ENCODE measurements at regions not wholly inside any gene's neighbourhood (a gene's known extent, or its start where the extent isn't known, plus 50 kb on each side); places are given as distances from the start of the nearest gene placed in this dataset.

- Histone ChIP-seq H3K4me3 (no peak overlapping the region), H3K36me3 (ENCODE audit: insufficient read depth, low read length) (no peaks in the 10 kb centered on the region), H3K27ac (no peak overlapping the region), H3K9me3 (ENCODE audit: low read depth, low read length) (no peaks in the 10 kb centered on the region), H3K9ac (ENCODE audit: insufficient read length) (no peak overlapping the region)
- TF ChIP-seq FOXP2 (optimal IDR thresholded peaks at IDR 0.05; ENCODE audit: control extremely low read depth, extremely low read length, insufficient read depth) = no peak
- no peak for TF ChIP-seq EZH2 (IDR thresholded peaks at IDR 0.05)
- DNase-seq (ENCODE audit: low read depth, low spot score) = no peak
Observed at GRCh38 chr2:21420553-21421335, 297.0 kb downstream of the TDRD15 start.

- TF ChIP-seq POLR2AphosphoS5 (IDR thresholded peaks at IDR 0.05; ENCODE audit: borderline replicate concordance, low read depth, low read length) (no peak), EZH2 (IDR thresholded peaks at IDR 0.05) (no peak), FOXP2 (optimal IDR thresholded peaks at IDR 0.05; ENCODE audit: control extremely low read depth, extremely low read length, insufficient read depth) (no peak)
Observed at GRCh38 chr2:21422050-21422449, 298.3 kb downstream of the TDRD15 start.

DNA sequence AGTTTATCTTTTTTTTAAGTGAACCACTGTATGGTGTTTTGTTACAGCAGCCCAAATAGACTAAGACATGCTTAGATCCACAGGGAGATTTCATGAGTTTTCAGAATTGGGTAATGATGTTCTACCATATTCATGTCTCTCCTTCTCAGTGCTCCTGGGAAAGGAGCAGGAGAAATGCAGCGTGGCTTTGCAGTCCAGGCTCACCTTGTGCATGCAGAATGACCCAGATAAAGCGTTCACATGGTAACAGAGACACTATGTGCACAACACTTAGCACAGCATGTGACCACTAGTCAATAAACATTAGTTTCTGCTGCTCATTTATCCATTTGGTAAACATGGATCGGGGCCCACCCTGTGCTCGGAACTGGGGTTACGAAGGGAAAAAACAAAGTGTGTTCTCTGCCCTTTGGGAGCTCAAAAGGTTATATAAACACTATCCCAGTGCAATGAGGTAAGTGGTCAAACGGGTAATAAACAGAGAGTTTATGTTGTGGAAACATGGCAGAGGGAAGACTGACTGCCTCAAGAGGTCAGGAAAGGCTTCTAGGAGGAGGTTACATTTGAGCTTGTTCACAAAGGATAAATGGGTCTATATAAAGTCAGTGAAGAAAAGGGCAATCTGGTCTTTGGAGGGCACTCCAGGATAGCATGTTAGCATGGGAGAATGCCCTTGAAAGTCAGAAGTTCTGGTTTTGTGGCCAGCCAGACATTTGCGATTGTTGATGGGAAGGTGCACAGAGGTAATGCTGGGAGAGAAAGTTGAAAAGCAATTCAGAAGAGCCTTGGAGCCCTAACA is 299.2 kb downstream of the TDRD15 start:
- Histone ChIP-seq H3K9me3 (ENCODE audit: low read depth, low read length) (no peaks in the 10 kb centered on the region), H3K36me3 (ENCODE audit: insufficient read depth, low read length) (no peaks in the 10 kb centered on the region), H3K27ac (no peak overlapping the region), H3K9ac (ENCODE audit: insufficient read length) (no peak overlapping the region), H3K4me3 (no peak overlapping the region)
- DNase-seq (ENCODE audit: low read depth, low spot score) = no peak
- TF ChIP-seq POLR2AphosphoS5 (IDR thresholded peaks at IDR 0.05; ENCODE audit: borderline replicate concordance, low read depth, low read length) (no peak), FOXP2 (optimal IDR thresholded peaks at IDR 0.05; ENCODE audit: control extremely low read depth, extremely low read length, insufficient read depth) (no peak), EZH2 (IDR thresholded peaks at IDR 0.05) (no peak)

More at GRCh38 chr2:21422050-21422449, 298.3 kb downstream of the TDRD15 start:
- no peak overlapping the region for H3K9ac ChIP-seq (ENCODE audit: insufficient read length)
- H3K9me3 ChIP-seq (ENCODE audit: low read depth, low read length) = no peaks in the 10 kb centered on the region
- H3K36me3 ChIP-seq (ENCODE audit: insufficient read depth, low read length) = no peaks in the 10 kb centered on the region
- no peak overlapping the region for H3K4me3 ChIP-seq
- H3K27ac ChIP-seq = no peak overlapping the region
- no peak for DNase-seq (ENCODE audit: low read depth, low spot score)

DNA sequence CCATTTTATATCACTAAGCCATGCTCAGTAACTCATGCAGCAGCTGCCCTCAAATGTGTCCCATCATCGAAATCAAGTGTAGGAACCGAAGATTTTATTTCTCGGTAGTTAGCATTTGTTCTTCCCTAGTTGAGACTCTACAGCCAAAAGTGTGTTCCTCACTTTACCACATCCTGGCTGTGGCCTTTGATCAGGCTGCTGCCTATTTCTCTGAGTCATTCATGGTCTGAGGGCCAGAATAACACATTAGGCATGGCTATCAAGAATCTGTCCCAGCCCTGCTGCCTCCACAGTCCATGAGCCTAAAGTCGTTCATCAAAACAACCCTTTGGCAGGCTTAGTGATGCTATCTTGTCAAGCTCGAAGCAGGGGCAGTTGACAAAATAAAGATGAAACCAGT is 300.1 kb downstream of the TDRD15 start:
- Histone ChIP-seq H3K9me3 (ENCODE audit: low read depth, low read length) (no peaks in the 10 kb centered on the region), H3K27ac (no peak overlapping the region), H3K9ac (ENCODE audit: insufficient read length) (no peak overlapping the region), H3K4me3 (no peak overlapping the region), H3K36me3 (ENCODE audit: insufficient read depth, low read length) (no peaks in the 10 kb centered on the region)
- TF ChIP-seq EZH2 (IDR thresholded peaks at IDR 0.05) = no peak
- TF ChIP-seq POLR2AphosphoS5 (IDR thresholded peaks at IDR 0.05; ENCODE audit: borderline replicate concordance, low read depth, low read length) = no peak
- no peak for TF ChIP-seq FOXP2 (optimal IDR thresholded peaks at IDR 0.05; ENCODE audit: control extremely low read depth, extremely low read length, insufficient read depth)
- DNase-seq (ENCODE audit: low read depth, low spot score) = no peak

DNA sequence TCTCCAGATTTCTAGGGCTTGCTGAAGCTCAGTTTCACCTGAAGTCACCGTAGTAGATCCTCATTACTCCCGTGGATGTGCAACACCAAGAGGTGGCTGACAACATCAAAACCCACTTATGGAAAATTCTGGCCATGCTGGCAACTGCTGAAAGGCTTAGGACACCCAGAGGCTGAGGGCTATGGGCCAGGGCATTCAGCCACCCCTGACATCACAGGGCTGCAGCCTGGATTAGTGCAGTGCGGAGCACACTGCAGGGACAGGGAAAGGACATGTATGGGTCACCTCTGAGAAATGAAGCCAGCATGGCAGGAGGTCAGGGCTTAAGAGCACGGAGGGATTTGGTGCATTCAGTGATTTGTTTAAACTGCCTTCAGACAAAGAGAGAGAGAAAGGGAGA is 300.6 kb downstream of the TDRD15 start:
- no peak overlapping the region for H3K9ac ChIP-seq (ENCODE audit: insufficient read length)
- H3K36me3 ChIP-seq (ENCODE audit: insufficient read depth, low read length) = no peaks in the 10 kb centered on the region
- H3K9me3 ChIP-seq (ENCODE audit: low read depth, low read length) = no peaks in the 10 kb centered on the region
- no peak overlapping the region for H3K27ac ChIP-seq
- no peak overlapping the region for H3K4me3 ChIP-seq
- no peak for TF ChIP-seq FOXP2 (optimal IDR thresholded peaks at IDR 0.05; ENCODE audit: control extremely low read depth, extremely low read length, insufficient read depth)
- TF ChIP-seq EZH2 (IDR thresholded peaks at IDR 0.05) = no peak
- TF ChIP-seq POLR2AphosphoS5 (IDR thresholded peaks at IDR 0.05; ENCODE audit: borderline replicate concordance, low read depth, low read length) = no peak
- DNase-seq (ENCODE audit: low read depth, low spot score) = no peak

DNA sequence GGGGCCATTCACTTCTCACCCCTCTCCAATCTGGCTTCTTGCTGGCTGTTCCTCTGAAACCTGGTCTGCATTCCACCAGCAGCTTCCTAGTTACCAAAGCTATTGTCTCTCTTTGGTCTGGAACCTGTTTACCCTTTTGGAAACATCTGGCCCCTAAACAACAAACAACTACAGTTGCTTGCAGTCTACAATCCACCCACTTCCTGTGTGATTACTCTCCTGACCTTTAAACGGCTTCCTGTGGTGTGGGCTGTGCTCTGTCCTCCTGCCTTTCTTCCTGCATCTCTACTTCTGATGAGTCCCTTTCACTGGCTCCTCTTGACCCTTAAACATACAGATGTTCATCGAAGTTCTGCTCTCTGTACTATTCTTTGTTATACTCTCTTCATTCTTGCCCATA is 303.8 kb downstream of the TDRD15 start:
- TF ChIP-seq EZH2 (IDR thresholded peaks at IDR 0.05) (no peak), POLR2AphosphoS5 (IDR thresholded peaks at IDR 0.05; ENCODE audit: borderline replicate concordance, low read depth, low read length) (no peak), FOXP2 (optimal IDR thresholded peaks at IDR 0.05; ENCODE audit: control extremely low read depth, extremely low read length, insufficient read depth) (no peak)
- no peaks in the 10 kb centered on the region for H3K9me3 ChIP-seq (ENCODE audit: low read depth, low read length)
- no peak for DNase-seq (ENCODE audit: low read depth, low spot score)

DNA sequence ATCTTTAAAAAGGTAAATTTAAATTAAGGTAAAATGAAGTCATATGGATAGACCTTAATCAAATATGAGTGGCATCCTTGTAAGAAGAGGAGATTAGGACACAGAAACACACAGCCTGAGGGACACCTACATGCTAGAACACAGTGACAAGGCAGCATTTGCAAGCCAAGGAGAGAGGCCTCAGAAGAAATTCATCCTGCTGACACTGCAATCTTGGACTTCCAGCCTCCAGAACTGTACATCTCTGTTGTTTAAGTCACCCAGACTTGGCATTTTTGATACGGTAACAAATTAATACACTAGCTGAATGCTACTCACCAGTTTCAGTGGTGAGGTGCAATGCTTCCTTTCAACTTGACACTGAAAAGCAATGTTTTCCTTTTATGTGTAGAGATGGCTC is 305.0 kb downstream of the TDRD15 start:
- TF ChIP-seq FOXP2 (optimal IDR thresholded peaks at IDR 0.05; ENCODE audit: control extremely low read depth, extremely low read length, insufficient read depth) = no peak
- TF ChIP-seq EZH2 (IDR thresholded peaks at IDR 0.05) = no peak
- no peak for TF ChIP-seq POLR2AphosphoS5 (IDR thresholded peaks at IDR 0.05; ENCODE audit: borderline replicate concordance, low read depth, low read length)
- no peak overlapping the region for H3K4me3 ChIP-seq
- no peak overlapping the region for H3K9ac ChIP-seq (ENCODE audit: insufficient read length)
- no peaks in the 10 kb centered on the region for H3K9me3 ChIP-seq (ENCODE audit: low read depth, low read length)
- no peak for DNase-seq (ENCODE audit: low read depth, low spot score)
- no peak overlapping the region for H3K27ac ChIP-seq
- no peaks in the 10 kb centered on the region for H3K36me3 ChIP-seq (ENCODE audit: insufficient read depth, low read length)

More for the DNA sequence above, 303.8 kb downstream of the TDRD15 start:
- Histone ChIP-seq H3K27ac (no peak overlapping the region), H3K4me3 (no peak overlapping the region), H3K9ac (ENCODE audit: insufficient read length) (no peak overlapping the region), H3K36me3 (ENCODE audit: insufficient read depth, low read length) (no peaks in the 10 kb centered on the region)

- H3K4me3 ChIP-seq = no peak overlapping the region
- no peak overlapping the region for H3K27ac ChIP-seq
- no peak for DNase-seq (ENCODE audit: low read depth, low spot score)
- H3K9me3 ChIP-seq (ENCODE audit: low read depth, low read length) = no peaks in the 10 kb centered on the region
- TF ChIP-seq EZH2 (IDR thresholded peaks at IDR 0.05) (no peak), POLR2AphosphoS5 (IDR thresholded peaks at IDR 0.05; ENCODE audit: borderline replicate concordance, low read depth, low read length) (no peak), FOXP2 (optimal IDR thresholded peaks at IDR 0.05; ENCODE audit: control extremely low read depth, extremely low read length, insufficient read depth) (no peak)
- H3K36me3 ChIP-seq (ENCODE audit: insufficient read depth, low read length) = no peaks in the 10 kb centered on the region
- H3K9ac ChIP-seq (ENCODE audit: insufficient read length) = no peak overlapping the region
Observed at GRCh38 chr2:21429747-21430146, 306.0 kb downstream of the TDRD15 start.

Measured in SK-N-MC (cell line).